Mucosa of stomach (tissue), 1 donor: ENCODE measurements at regions not wholly inside any gene's neighbourhood (a gene's known extent, or its start where the extent isn't known, plus 50 kb on each side); places are given as distances from the start of the nearest gene placed in this dataset.
"Not testable (repeated sequence)": the region's sequence is repeated elsewhere in the genome, so short reads cannot be mapped to it uniquely, and the experiment has no call there.

ENCODE experiments used
- H3K27me3 ChIP-seq: one replicate; pipeline ENCODE4 v1.7.0; 2013; ENCODE audit warnings: mild to moderate bottlenecking, low read length; ENCODE audit not compliant: control insufficient read depth, insufficient read depth
- H3K36me3 ChIP-seq: one replicate; pipeline ENCODE4 v1.7.0; 2013; ENCODE audit warnings: low read length; ENCODE audit not compliant: control insufficient read depth, insufficient read depth
- H3K4me1 ChIP-seq: one replicate; pipeline ENCODE4 v1.7.0; 2013; ENCODE audit warnings: mild to moderate bottlenecking, low read length; ENCODE audit not compliant: control insufficient read depth, insufficient read depth
- H3K4me3 ChIP-seq: one replicate; pipeline ENCODE4 v1.7.0; 2013; ENCODE audit warnings: low read length
- H3K9ac ChIP-seq: one replicate; pipeline ENCODE4 v1.7.0; 2013; ENCODE audit warnings: mild to moderate bottlenecking, low read length, moderate library complexity
- H3K9me3 ChIP-seq: one replicate; pipeline ENCODE4 v1.7.0; 2013; ENCODE audit warnings: mild to moderate bottlenecking, low read length, moderate library complexity; ENCODE audit not compliant: control insufficient read depth
- donor health status: Pancreatic carcinoma.

- Histone ChIP-seq H3K4me3 (no peak overlapping the region), H3K9ac (no peak overlapping the region), H3K9me3 (no peaks in the 10 kb centered on the region), H3K36me3 (no peaks in the 10 kb centered on the region), H3K4me1 (no peaks in the 10 kb centered on the region), H3K27me3 (no peaks in the 10 kb centered on the region)
These were observed 2743.3 kb upstream of the PCDH20 start for GRCh38 chr13:64158908-64159307.

GRCh38 chr13:64154514-64154913 is 2738.9 kb upstream of the PCDH20 start:
- no peaks in the 10 kb centered on the region for H3K36me3 ChIP-seq
- H3K9me3 ChIP-seq: no peaks in the 10 kb centered on the region
- H3K4me1 ChIP-seq: no peaks in the 10 kb centered on the region
- no peaks in the 10 kb centered on the region for H3K27me3 ChIP-seq
- H3K4me3 ChIP-seq: no peak overlapping the region
- no peak overlapping the region for H3K9ac ChIP-seq

- Histone ChIP-seq H3K4me3 (no peak overlapping the region), H3K9ac (no peak overlapping the region), H3K9me3 (no peaks in the 10 kb centered on the region), H3K4me1 (no peaks in the 10 kb centered on the region), H3K27me3 (no peaks in the 10 kb centered on the region), H3K36me3 (no peaks in the 10 kb centered on the region)
These were observed 2715.0 kb upstream of the PCDH20 start for GRCh38 chr13:64130600-64130999.

- Histone ChIP-seq H3K27me3 (no peaks in the 10 kb centered on the region), H3K36me3 (no peaks in the 10 kb centered on the region), H3K4me1 (no peaks in the 10 kb centered on the region), H3K9ac (no peak overlapping the region), H3K9me3 (no peaks in the 10 kb centered on the region), H3K4me3 (no peak overlapping the region)
These were observed 2714.5 kb upstream of the PCDH20 start for GRCh38 chr13:64130171-64130570.

GRCh38 chr13:64127856-64128255 is 2712.2 kb upstream of the PCDH20 start:
- Histone ChIP-seq H3K9ac (no peak overlapping the region), H3K9me3 (no peaks in the 10 kb centered on the region), H3K36me3 (no peaks in the 10 kb centered on the region), H3K4me3 (no peak overlapping the region), H3K4me1 (no peaks in the 10 kb centered on the region), H3K27me3 (no peaks in the 10 kb centered on the region)

GRCh38 chr13:64127192-64127591 is 2711.5 kb upstream of the PCDH20 start:
- H3K9ac ChIP-seq: no peak overlapping the region
- no peaks in the 10 kb centered on the region for H3K36me3 ChIP-seq
- no peak overlapping the region for H3K4me3 ChIP-seq
- H3K9me3 ChIP-seq: no peaks in the 10 kb centered on the region
- H3K27me3 ChIP-seq: no peaks in the 10 kb centered on the region
- no peaks in the 10 kb centered on the region for H3K4me1 ChIP-seq

GRCh38 chr13:64121023-64121709 is 2705.5 kb upstream of the PCDH20 start:
- H3K9ac ChIP-seq, H3K36me3 ChIP-seq: not testable (repeated sequence)

GRCh38 chr13:64099994-64100393 is 2684.3 kb upstream of the PCDH20 start:
- no peaks in the 10 kb centered on the region for H3K36me3 ChIP-seq
- no peak overlapping the region for H3K4me3 ChIP-seq
- no peak overlapping the region for H3K9ac ChIP-seq
- H3K4me1 ChIP-seq: no peaks in the 10 kb centered on the region
- no peaks in the 10 kb centered on the region for H3K9me3 ChIP-seq
- no peaks in the 10 kb centered on the region for H3K27me3 ChIP-seq

More at GRCh38 chr13:64121023-64121709, 2705.5 kb upstream of the PCDH20 start:
- not testable (repeated sequence) for H3K4me1 ChIP-seq, H3K27me3 ChIP-seq, H3K4me3 ChIP-seq, H3K9me3 ChIP-seq

- Histone ChIP-seq H3K4me1 (no peaks in the 10 kb centered on the region), H3K27me3 (no peaks in the 10 kb centered on the region), H3K36me3 (no peaks in the 10 kb centered on the region), H3K4me3 (no peak overlapping the region), H3K9me3 (no peaks in the 10 kb centered on the region), H3K9ac (no peak overlapping the region)
These were observed 2674.7 kb upstream of the PCDH20 start for GRCh38 chr13:64090311-64090710.

GRCh38 chr13:64088491-64088890 is 2672.8 kb upstream of the PCDH20 start:
- Histone ChIP-seq H3K9me3 (no peaks in the 10 kb centered on the region), H3K9ac (no peak overlapping the region), H3K4me3 (no peak overlapping the region), H3K36me3 (no peaks in the 10 kb centered on the region), H3K27me3 (no peaks in the 10 kb centered on the region), H3K4me1 (no peaks in the 10 kb centered on the region)

- H3K4me1 ChIP-seq: no peaks in the 10 kb centered on the region
- no peak overlapping the region for H3K9ac ChIP-seq
- no peaks in the 10 kb centered on the region for H3K36me3 ChIP-seq
- no peaks in the 10 kb centered on the region for H3K27me3 ChIP-seq
- H3K9me3 ChIP-seq: no peaks in the 10 kb centered on the region
- no peak overlapping the region for H3K4me3 ChIP-seq
These were observed 2672.0 kb upstream of the PCDH20 start for GRCh38 chr13:64087624-64088023.

GRCh38 chr13:64083811-64084210 is 2668.2 kb upstream of the PCDH20 start:
- Histone ChIP-seq H3K4me3 (no peak overlapping the region), H3K9ac (no peak overlapping the region), H3K4me1 (no peaks in the 10 kb centered on the region), H3K9me3 (no peaks in the 10 kb centered on the region), H3K27me3 (no peaks in the 10 kb centered on the region), H3K36me3 (no peaks in the 10 kb centered on the region)

- Histone ChIP-seq H3K27me3 (no peaks in the 10 kb centered on the region), H3K36me3 (no peaks in the 10 kb centered on the region), H3K9me3 (no peaks in the 10 kb centered on the region), H3K9ac (no peak overlapping the region), H3K4me1 (no peaks in the 10 kb centered on the region), H3K4me3 (no peak overlapping the region)
These were observed 2667.7 kb upstream of the PCDH20 start for GRCh38 chr13:64083396-64083795.
